ENCODE measurements at regions not wholly inside any gene's neighbourhood (a gene's known extent, or its start where the extent isn't known, plus 50 kb on each side); places are given as distances from the start of the nearest gene placed in this dataset.

DNA sequence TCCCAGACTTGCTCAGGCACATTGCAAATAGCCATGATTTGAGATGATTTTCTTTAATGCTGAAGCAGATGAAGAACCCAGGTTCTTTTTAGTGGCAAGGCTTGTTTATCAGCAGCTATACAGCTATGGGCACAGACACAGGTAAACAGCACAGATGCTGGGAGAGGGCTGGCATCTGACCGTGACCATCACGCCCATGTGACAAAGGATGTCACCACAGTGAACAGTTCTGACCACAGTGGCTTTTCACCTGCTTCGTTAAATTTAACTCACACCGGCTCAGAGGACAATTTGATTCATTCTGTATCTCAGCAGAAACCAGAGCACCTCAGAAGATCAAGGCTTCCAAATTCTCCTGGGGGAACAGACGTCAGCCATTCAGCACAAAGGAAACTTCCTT, 142.6 kb downstream of the CDH26 start:
- TF ChIP-seq, protein P1, sequence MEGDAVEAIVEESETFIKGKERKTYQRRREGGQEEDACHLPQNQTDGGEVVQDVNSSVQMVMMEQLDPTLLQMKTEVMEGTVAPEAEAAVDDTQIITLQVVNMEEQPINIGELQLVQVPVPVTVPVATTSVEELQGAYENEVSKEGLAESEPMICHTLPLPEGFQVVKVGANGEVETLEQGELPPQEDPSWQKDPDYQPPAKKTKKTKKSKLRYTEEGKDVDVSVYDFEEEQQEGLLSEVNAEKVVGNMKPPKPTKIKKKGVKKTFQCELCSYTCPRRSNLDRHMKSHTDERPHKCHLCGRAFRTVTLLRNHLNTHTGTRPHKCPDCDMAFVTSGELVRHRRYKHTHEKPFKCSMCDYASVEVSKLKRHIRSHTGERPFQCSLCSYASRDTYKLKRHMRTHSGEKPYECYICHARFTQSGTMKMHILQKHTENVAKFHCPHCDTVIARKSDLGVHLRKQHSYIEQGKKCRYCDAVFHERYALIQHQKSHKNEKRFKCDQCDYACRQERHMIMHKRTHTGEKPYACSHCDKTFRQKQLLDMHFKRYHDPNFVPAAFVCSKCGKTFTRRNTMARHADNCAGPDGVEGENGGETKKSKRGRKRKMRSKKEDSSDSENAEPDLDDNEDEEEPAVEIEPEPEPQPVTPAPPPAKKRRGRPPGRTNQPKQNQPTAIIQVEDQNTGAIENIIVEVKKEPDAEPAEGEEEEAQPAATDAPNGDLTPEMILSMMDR (IDR thresholded peaks at IDR 0.05; ENCODE audit: low read length), result no peak
- TF ChIP-seq EZH2phosphoT487 (IDR thresholded peaks at IDR 0.05; ENCODE audit: low read length), result no peak
- TF ChIP-seq EZH2 (optimal IDR thresholded peaks at IDR 0.05; ENCODE audit: low read depth, low read length), result no peak
